GM18519 (cell line): ENCODE measurements at regions not wholly inside any gene's neighbourhood (a gene's known extent, or its start where the extent isn't known, plus 50 kb on each side); places are given as distances from the start of the nearest gene placed in this dataset.

Source experiments
- ATAC-seq: cut with Tn5 transposase; IDR thresholded peaks from one replicate; pipeline ENCODE4 v1.9.1; 2021; ENCODE audit warnings: mild to moderate bottlenecking, moderate library complexity; ENCODE audit not compliant: unreplicated experiment, low FRiP score

DNA sequence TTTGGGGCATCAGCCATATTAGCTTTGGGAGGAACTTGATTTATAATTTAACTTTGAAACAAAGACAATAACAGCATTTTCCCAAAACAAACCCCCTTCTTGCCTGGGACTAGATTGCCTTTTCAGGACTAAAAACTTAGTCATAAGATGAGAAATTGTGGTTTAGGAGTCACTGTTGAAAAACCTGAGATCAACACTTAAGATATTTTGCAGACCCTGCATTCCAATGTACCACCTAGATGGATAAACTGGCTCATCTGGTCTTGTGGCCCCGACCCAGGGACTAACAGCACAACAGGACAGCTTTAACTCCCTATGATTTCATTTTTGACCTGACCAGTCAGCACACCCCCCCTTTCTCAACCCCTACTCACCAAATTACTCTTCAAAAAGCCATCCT is 1165.4 kb downstream of the XPNPEP1 start:
- ATAC-seq, result no peak

DNA sequence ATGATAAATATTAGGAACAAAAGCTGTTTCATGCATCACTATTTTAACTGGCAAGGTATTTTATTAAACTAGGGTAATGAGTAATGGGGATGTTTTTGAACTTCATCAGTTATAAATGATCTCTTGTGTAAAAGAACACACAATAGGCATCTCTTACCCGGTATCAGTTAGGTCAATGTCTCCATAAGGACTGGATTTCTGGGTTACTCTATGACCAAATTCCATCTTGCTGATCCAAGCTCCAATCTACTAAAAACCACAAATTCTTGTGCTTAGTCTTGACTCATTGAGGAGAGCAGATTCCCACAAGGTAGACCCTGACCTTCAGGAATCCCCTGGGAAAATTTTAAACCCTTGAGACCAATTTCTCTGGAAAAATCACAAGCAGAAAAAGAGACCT is 1167.7 kb downstream of the XPNPEP1 start:
- no peak for ATAC-seq

- ATAC-seq, result no peak
These were observed 1170.0 kb downstream of the XPNPEP1 start for GRCh38 chr10:108753326-108753725.

DNA sequence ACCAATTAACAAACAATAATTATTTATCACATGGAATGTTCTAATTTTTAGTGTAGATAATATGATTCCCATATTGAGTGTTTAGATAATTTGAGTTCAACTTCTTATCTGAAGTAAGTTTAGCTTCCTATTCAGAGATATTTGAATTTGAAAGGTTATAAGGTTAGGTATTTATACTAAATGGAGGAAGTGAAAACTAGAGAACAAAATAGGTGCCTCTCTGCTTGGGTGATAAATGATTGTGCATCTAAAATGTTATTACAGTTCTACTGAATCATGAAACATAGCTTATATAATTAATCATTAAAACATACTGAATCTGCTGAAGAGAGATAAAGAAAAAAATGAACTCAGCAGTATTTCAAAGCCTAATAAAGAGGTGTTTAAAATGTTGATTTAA is 1174.3 kb downstream of the XPNPEP1 start:
- peak; percentile 64 for ATAC-seq

- no peak for ATAC-seq
These were observed 1187.2 kb downstream of the XPNPEP1 start for GRCh38 chr10:108736111-108736510.

- no peak for ATAC-seq
These were observed 1187.9 kb downstream of the XPNPEP1 start for GRCh38 chr10:108735380-108735779.

- ATAC-seq, result no peak
These were observed 1201.4 kb downstream of the XPNPEP1 start for GRCh38 chr10:108721874-108722273.

DNA sequence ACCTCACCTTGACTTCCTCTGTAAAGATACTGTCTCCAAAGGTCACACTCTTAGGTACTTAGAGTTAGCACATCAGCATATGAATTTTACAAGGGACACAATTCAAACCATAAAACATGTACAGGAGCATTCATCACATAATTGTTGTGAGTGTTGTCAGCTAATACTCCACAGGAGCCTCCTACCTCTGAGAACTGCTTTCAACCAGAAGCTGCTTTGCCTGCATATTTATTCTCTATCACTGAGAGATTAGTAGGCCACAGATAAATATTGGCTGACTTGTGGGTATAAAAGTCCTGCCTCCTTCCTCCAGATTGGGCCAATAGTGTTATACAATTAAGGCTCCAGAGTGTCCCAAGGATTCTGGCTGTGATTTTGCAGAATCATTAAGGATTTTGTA is 1207.0 kb downstream of the XPNPEP1 start:
- no peak for ATAC-seq

DNA sequence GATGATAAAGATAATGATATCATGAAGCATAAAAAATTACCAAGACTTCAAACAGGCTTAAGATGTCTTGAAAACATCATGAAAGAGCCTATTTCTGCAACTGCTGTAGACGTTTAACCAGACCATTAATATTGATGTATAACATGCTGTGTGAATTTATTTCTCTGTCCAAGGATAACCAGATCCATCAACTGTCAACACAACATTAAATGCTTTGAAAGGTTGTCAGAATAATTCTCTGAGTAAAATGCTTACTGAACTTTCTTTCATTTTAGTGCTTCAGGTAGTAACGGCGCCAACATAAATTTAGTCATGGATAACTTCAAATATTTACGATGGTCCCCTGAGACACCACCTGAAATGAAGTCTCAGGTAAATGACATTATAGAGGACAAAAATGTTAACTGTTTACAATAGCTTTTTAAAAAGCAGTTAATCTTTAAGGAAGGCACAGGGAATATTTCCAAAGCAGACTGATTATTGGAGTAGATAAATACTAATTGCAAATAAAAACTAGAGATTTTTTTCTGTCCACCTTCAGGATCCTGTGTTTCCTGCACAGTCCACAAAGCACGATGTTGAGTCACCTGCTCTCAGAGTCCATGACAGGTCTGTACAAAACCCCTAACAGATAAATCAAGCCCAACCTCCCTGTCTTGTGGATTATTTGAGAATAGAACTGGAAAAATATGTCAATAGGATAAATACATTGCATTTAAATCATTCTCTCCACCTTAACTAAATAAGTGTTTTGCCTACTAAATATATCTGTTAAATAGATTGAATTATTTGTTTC is 1213.2 kb downstream of the XPNPEP1 start:
- no peak for ATAC-seq

GRCh38 chr10:108708363-108708762 is 1214.9 kb downstream of the XPNPEP1 start:
- no peak for ATAC-seq

DNA sequence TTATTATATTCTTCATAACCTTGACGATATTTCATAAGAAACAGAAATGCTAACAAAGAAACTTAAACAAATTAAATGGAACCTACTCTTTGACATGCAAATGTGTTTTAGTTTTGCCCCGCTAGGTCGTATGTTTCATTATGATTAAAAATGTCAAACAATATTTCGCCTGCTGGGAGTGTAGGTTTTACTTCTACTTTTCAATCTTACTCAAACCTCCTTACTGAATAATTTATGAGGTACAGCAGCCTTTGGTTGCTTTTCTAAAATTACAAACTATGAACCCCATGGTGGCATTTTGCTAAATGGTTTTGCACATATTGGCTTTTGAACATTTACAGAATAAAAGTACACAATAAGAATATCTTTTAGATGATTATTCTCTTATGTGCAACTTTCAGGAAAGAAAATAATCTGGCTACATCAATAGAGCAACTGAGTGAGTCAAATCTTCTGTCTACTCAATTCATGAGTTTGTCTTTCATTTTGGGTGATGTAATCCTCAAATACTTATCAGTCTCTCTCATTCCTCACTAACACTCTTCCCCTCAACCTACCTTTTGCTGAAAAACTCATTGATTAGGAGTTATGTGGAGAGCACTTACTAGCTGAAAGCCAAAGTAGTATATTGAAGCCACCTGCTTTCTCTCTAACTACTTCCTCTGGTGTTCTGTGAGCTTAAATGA is 1226.4 kb downstream of the XPNPEP1 start:
- peak; percentile 85 for ATAC-seq

GRCh38 chr10:108691126-108691525 is 1232.2 kb downstream of the XPNPEP1 start:
- no peak for ATAC-seq

GRCh38 chr10:108690530-108690929 is 1232.8 kb downstream of the XPNPEP1 start:
- ATAC-seq, result no peak

DNA sequence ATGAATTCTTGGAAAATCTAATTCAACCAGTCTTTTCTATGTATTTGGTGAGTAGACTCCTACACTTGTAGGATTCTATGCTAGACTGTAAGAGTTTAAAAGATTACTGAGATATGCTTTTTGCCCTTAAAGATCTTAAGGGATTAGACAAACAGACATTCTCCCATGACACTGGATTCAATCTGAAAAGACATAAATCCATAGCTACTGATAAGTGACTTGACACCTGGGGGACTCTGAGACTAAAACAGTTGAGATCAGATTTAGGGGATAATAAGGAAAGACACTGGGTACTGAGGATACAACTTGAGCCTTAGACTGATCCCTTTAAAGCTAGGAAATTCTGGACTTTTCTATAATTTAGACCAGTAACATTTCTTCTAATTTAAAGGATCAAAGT is 1233.4 kb downstream of the XPNPEP1 start:
- ATAC-seq, result no peak

- ATAC-seq, result no peak
These were observed 1235.0 kb downstream of the XPNPEP1 start for GRCh38 chr10:108688314-108688713.

GRCh38 chr10:108685863-108686531 is 1237.3 kb downstream of the XPNPEP1 start:
- no peak for ATAC-seq

GRCh38 chr10:108684431-108684830 is 1238.9 kb downstream of the XPNPEP1 start:
- no peak for ATAC-seq

DNA sequence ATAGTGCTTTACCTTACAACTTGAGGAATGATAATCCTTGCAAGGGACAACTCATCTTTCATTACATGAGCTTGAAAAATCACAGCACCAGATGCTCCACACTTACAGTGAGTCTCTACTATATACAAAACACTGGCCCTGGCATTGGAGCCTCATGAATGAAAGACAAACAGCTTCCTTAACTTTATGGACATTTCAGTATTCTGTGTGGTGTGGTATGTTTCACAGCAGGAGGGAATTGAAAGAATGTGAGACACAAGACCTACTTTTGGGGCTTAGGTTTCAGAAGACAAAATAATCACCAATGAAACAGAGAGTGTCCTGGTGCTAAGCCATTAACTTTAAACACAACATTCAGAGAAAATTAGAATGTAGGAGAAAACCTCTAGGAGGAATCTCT is 1249.6 kb downstream of the XPNPEP1 start:
- ATAC-seq, result no peak

DNA sequence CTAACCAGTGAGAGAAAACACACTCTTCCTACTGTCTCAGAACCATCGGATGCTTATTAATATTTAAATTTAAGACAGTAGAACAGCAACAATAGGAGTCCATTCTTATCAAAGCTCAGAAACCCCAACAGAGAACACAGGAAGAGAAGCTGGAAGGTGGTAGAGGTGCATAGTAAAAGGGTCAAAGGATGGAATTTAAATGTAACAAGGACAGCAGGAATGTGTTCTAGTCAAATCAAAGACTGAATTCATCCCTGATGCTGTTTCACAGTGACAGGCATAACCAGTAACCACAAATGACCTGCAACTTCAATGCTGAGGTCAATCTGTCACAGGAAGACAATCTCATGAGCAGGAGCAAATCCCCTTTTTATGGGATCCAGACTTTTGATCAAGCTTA is 1259.7 kb downstream of the XPNPEP1 start:
- ATAC-seq, result no peak

DNA sequence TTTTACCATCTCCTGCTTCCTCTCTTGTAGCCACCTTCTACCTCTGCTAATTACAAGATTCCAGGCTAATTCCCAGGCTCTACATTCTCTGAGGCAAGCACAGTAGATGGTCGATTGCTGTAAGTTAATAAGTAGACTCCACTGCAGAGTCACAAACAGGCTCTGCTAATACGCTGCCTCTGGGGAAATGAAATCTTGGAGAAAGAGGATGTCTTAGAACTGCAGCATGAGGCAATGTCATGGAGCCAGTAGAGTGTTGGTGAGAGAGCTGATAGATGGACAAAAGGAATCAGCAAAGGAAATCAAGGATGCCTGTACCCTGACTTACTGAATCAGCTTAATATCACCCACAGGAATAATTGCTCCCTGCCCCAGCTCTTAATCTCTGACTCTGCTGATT is 1260.3 kb downstream of the XPNPEP1 start:
- no peak for ATAC-seq

GRCh38 chr10:108655057-108655456 is 1268.3 kb downstream of the XPNPEP1 start:
- ATAC-seq, result no peak

DNA sequence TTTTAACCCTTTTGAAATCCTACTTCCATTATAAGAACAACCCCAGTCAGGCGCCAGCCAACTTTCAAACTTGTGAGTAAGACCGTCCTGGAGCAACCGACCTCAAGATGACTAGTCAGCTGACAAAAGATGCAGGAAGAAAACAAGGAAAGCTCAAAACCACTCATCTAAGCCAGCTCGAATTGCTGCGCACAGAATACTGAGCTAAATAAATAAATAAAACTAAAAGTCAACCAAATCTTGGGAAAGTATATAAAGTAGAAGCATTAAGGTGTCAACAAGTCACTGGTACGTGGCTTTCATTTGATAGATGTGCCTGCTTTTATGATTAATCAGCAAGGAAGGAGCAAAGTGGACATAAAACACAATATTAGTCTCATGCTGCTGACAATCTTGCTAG is 1269.8 kb downstream of the XPNPEP1 start:
- no peak for ATAC-seq
